Umbilical cord (tissue), 1 donor: ENCODE measurements at regions not wholly inside any gene's neighbourhood (a gene's known extent, or its start where the extent isn't known, plus 50 kb on each side); places are given as distances from the start of the nearest gene placed in this dataset.

Source experiments
- DNase-seq: peaks from one replicate; pipeline ENCODE4 v3.0.0-alpha.2; 2015; ENCODE audit warnings: low spot score

GRCh38 chr5:68708156-68708841, 385.5 kb upstream of the SLC30A5 start:
- DNase-seq, result no peak

DNA sequence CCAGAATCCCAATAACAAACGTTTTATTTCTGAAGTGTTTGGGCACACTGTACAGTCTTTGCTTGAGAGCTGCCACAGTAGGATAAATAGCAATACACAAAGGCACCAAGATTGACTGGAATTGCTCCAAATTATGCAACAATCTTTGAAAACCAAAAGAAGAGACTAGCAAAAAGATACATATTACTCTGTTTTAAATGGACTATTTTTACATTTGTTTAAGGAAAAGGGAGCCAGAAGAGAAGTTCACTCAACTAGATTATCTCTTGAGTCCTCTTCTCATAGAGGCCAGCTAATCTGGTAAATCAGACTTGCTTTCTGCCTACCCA, 385.0 kb upstream of the SLC30A5 start:
- DNase-seq, result no peak

- no peak for DNase-seq
These were observed 384.6 kb upstream of the SLC30A5 start for GRCh38 chr5:68709239-68709638.

- no peak for DNase-seq
These were observed 383.3 kb upstream of the SLC30A5 start for GRCh38 chr5:68710514-68710913.

DNA sequence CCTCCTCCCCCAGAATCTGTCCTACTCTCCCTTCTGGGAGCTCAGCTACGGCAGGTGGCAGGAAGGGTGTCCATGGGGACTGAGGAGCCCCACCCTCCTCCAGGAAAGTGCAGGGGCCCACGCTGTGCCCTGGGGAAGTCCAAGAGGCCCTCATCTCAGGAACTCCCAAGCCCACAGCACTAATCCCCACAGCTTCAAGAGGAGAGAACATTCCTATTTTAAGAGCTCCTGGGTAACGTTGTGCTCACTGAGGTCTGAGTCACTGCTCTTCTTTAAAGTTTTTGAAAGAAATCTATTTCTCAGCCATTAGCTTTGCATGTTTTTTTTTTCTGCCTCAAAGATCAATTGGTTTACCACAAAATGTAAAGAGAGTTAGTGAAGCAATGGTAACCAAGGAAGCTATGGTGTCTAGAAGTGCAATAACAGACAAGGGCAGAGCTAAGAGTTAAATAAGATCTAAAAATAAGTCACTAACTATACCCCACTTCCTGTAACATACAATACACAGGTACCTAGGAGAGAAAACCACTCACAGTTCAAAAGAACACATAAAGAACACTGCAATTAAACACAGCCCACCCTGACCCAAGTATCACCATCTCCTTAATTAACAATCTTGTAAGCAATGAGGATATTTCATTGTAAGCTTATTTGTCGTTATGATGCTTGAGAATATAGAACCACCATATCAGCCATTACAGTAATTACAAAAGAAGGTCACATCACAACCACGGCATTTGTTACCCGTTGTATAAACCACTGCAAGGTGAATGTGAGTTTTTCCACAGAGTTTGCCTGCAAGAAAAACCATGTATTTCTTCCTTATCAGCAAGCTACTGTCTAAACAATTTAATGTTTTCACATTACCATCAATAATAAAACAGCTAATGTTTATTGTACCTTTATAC, 382.3 kb upstream of the SLC30A5 start:
- peak; percentile 39 for DNase-seq

DNA sequence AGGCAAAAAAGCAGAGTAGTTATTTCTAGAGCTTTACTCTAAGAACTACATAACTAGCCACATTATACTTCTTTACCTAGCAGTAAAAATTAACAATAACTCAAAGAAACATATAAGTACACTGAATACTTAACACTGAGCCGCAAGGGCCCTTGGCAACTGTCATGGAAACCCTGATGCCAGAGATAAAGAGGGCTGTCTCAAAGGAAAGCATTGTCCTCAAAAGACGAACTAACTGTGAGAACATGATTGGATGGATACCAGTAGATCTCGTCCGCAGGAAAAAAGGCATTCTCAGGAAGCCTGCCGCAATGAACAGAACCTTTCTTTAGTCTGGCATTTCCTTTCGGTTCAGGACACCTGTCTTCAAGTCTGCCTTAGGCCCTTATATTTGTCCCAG, 379.0 kb upstream of the SLC30A5 start:
- no peak for DNase-seq

- DNase-seq, result no peak
These were observed 372.8 kb upstream of the SLC30A5 start for GRCh38 chr5:68720884-68721610.

DNA sequence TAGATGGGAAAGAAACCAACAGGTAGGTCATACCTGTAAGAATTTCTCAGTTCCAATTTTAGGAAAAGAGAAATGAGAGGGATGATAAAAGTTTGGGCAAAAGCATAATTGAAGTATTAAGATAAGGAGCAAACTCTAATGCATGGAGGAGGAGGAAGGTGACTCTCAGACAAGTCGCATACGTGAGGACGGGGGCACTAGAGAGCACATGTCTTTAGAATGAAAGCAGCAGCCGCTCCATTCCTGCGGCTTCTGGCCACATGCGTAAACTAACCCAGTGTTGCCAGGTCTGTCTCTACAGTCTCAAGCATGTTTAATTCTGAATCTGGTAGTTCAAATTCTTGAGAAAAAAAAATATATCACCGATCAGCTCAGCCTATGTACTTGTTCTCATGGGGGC, 371.5 kb upstream of the SLC30A5 start:
- DNase-seq, result no peak

DNA sequence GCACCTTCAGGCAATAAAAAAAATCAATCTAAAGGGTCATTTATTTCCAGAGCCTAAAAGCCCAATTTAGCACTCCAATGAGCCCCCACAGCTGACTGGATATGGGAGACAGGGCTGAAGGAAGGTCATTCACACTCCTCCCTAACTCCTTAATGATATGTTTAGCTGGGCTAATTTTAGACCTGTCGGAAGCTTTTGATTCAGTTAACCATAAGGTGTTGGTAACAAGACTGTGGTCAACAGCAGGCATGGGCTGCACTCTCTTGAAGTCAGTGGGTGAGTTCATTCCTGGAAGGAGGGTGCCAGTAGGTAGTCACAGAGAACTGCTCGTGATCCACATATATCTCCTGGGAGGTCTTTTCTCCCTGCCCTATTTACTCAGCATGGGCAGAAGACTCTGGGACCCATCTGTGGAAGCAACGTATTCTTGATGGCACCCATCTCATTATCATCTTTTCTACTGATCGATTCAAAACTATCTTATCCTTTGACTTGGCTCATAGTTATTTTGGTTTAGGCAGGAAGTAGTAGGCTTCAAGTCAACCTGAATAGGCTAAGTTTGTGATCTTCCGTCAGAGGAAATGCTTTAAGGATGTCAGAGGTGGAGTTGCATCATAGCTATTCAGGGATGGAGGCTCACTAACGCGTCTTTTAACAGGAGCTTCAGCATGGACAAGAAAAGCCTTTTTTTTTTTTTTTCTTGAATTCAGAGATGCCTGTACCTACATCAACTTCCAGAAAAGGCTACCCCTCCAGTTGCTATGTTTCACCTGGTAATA, 367.7 kb upstream of the SLC30A5 start:
- DNase-seq, result no peak

DNA sequence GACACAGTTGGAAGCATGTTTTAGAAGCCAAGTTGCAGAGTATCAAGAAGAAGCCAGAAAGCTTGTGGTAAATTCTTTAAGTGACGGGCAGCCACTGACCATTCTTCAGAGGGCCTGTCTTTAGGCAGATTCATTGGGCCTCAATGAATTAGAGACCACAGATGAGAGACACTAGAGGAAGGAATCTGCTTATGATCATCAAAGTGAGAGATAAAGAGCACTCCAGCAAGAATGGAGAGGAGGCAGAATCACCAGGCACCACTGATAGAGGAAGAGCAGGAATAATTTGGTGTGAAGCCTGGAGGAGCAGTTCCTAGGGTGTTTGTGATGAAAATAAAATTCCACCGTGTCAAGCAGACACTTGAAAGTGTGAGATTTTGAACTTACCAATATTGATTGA, 365.9 kb upstream of the SLC30A5 start:
- DNase-seq, result no peak

DNA sequence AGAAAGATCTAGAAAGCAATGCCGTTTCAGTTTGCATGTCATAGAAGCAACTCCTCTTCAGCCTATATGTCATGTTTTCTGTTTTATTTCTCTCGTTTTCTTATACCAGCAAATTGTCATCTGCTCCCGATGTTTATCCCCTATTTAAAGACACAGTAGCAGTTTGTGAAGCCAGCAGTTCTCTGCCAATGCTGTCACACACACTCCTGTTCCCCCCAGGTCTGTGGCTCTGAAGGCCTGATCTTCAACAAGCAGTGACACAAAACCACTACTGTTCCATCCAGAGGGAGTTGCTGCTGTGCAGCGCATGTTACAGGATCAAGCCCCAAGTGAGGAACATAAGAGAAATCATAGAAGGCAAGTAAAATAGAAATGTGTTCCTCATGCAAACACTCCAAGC, 364.1 kb upstream of the SLC30A5 start:
- DNase-seq, result no peak

DNA sequence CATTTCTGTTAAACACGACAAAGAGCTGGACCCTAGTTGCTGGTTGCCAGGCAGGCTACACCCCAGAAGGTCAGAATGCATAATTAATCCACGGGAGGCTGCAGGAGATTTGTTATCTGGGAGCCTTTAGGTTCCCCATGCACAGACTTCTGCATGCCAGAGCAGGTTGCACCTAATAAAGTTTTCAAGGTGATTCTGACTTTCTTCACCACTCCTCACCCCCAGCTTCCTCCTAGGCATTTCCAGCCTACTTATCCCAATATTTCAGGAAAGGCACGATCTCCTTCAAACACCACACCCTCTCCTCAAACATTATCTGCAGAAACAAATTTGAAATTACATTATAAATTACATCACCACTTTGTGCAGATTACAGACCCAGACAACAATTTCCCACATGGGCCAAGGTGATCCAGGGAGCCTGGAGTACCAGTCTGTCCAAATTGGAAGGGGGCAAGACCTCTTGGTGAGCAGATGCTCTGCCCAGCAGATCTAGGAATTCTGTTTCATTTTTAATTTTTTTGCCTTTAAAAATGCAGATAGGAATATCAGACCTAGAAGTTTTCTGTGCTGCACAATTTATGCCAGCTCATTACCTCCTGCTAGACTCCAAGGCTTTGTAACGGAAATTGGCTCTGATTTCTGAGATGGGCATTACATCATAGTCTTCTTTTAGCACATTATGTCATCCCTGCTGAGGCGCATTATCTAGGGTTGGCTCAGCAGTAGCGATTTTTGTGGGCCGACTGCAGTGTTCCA, 363.4 kb upstream of the SLC30A5 start:
- peak; percentile 93 for DNase-seq

DNA sequence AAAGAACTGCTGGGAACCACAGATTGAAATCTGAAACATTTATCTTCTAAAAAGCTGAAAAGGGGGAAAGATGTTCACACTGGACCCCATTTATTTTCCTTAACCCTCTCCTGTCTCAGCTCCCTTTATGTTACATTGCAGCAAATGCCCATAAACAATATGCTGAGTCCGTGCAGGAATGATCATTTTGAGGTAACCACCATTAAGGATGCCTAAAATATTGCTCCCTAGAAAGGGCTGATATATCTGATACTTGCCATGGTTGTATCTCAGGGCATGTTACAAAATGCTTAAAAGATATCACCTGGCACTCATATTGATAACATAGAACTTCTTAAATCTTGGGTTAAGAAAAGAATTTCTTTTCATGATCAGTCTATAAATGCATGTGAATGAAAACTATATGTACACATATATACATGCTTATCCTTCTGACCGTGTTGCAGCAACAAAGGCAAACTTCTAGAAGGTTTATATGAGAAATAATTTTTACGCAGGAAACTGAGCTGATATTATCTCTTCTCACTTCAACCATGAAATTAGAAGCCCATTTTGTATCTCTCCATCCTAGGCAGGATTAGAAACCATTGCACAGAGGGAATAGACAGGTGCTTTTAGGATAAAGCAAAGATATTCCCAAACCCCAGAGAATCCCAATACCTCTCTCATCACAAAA, 362.7 kb upstream of the SLC30A5 start:
- DNase-seq, result no peak

DNA sequence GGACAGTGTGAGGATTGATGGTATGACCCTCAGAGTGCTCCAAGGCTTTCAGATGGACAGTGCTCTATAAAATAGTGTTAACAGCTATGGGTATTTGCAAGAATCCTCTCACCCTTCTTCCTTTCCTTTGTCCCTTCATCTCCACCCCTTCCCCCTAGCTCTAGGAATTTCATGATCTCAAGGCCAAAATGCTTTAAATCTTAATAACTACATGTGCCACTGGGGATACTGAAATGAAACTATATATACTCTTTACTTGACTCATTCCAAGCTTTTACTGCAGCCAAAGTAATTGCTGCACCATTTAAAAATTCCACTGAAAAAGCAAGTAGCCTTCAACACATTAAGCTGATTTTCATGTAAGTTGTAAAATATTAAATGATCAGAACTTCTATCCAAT, 361.6 kb upstream of the SLC30A5 start:
- DNase-seq, result no peak

DNA sequence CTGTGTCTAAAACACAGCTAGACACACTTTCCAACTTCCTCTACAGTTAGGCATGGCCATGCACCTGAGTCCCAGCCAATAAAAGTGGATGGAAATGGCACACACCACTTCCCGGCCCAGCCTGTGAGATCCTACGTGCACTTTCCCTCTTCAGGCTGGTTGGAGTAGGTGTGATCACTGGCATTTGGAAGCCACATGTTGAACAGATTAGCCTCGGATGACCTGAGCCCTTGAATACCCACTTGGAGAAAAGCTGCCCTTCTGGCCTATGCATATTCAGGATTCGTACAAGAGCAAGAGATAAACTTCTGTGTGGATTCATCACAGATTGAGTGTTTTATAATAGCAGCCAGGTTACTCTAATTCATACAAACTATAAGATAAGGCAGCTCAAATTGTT, 359.0 kb upstream of the SLC30A5 start:
- no peak for DNase-seq

DNA sequence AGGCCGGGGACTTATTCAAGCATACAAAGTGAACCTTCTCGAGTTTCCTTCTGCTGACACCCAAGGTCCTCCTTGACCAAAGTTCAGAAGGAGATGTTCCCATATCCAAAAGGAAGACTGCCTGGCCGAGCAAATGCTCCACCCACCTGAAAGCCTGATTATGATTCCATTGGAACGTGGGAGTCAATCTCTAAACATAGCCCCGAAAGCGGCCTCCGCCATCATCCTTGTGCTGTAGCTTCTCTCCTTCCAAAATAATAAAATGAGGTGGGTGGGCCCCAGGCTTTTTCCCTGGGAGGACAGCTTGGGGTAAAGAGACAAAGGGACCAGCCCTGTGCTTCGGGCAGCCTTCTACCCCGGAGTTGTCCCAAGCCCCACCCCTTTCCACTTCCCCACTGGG, 355.6 kb upstream of the SLC30A5 start:
- DNase-seq, result no peak

DNA sequence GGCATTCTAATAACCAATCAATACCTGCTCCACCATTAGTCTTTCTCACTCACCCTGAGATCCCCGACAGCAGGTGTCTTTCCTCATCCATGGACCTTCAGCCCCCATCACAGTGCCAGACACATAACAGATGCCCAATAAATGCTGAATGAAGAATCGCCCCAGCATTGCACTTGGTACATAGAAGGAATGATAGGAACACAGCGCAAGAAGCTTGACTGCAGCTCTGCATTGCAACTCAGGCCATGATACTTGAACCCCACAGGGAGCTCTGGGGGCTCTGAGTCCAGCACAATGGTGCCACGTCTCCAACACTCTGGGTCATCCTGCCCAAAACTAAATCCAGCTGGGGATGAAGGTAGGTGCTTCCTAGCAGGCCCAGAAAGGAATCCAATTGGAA, 355.0 kb upstream of the SLC30A5 start:
- DNase-seq, result no peak

DNA sequence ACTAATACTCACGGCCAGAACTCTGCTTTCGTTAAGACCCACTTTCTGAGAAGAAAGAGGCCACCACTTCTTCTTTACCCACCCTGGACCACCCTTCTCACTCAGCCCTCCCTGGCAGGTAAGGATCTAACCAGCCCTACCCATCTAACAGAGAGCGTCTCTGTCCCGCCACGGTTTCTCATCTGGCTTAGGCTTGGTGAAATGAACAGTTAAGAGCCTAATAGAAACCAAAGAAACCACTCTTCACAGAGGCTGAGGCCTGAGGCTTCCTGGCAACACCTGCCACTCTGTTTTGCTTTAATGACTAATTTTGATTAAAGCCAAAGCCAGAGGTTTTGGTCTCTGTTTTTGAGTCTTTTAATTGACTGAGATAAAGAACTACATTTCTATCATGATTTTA, 354.1 kb upstream of the SLC30A5 start:
- no peak for DNase-seq

- no peak for DNase-seq
These were observed 353.4 kb upstream of the SLC30A5 start for GRCh38 chr5:68740226-68740910.

DNA sequence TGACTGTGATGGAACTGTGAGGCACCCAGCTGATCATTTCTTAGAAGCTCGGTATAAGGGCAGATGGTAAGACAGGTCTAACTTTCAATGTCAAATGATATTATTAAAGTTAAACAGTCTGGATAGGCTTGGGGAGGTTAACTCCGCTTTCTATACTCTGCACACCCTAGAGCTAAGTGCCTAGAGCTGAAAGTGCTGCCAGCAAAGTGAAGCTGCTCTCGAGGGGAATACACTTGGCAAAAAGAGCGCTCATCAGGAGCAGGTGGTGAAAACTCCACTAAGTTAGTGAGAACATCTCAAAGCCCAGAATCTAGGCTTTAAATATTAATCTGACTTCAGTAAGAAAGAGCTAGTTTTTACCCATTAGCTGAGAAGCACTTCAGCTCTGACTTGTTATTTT, 349.6 kb upstream of the SLC30A5 start:
- no peak for DNase-seq
